H1 (cell line): ENCODE measurements at regions not wholly inside any gene's neighbourhood (a gene's known extent, or its start where the extent isn't known, plus 50 kb on each side); places are given as distances from the start of the nearest gene placed in this dataset.

Source experiments
- CTCF ChIP-seq, 3 experiments: IDR thresholded peaks; 1 replicate in 2 of 3; 2 replicates in 1 of 3; pipeline versions ENCODE4 v1.5.1 to v1.6.1; 2011; ENCODE audit warnings: low read length in 3 of 3, mild to moderate bottlenecking in 3 of 3, inconsistent platforms in 2 of 3, low read depth in 1 of 3, moderate library complexity in 1 of 3; ENCODE audit not compliant: insufficient read depth in 1 of 3; ENCODE audit errors: control extremely low read depth in 1 of 3
- EZH2 ChIP-seq: fragments of 200-600 bp; sonication (generic); IDR thresholded peaks from 2 replicates; pipeline ENCODE4 v1.7.1; 2012; ENCODE audit warnings: low read depth, mild to moderate bottlenecking, moderate library complexity, low read length, inconsistent platforms; ENCODE audit not compliant: severe bottlenecking
- FOSL1 ChIP-seq: IDR thresholded peaks from 2 replicates; pipeline ENCODE4 v1.6.1; 2011; ENCODE audit warnings: mild to moderate bottlenecking, low read depth, low read length, moderate library complexity; ENCODE audit not compliant: insufficient read depth
- RFX5 ChIP-seq: IDR thresholded peaks from 2 replicates; pipeline ENCODE4 v1.6.1; 2011; ENCODE audit warnings: low read depth, low read length, improper control_type of control experiment, borderline replicate concordance
- TBP ChIP-seq: IDR thresholded peaks from 2 replicates; pipeline ENCODE4 v1.6.1; 2011; ENCODE audit warnings: low read depth, low read length, improper control_type of control experiment
- TF ChIP-seq, protein P1 (sequence below): IDR thresholded peaks from 2 replicates; pipeline ENCODE4 v1.6.1; 2012; ENCODE audit warnings: low read length, inconsistent platforms

DNA sequence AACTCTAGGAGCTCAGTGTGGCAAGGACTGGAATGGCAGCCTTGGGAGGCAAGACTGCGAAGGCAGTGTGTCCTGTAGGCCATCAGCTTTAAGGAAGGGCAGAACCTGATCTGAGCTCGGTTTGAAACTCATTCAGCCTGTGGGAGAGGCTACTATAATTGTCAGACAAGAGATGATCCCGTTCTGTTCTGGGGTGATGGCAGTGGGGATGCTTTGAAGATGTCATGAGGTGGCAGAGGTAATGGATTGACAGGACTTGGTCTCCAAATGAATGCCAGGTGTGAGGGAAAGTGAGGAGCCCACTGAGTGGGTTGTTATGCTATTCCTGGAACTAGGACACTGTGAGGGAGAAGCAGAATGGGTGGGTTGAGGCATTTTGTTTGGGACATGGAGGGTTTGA, 144.9 kb downstream of the PJA1 start:
- TF ChIP-seq, protein P1, sequence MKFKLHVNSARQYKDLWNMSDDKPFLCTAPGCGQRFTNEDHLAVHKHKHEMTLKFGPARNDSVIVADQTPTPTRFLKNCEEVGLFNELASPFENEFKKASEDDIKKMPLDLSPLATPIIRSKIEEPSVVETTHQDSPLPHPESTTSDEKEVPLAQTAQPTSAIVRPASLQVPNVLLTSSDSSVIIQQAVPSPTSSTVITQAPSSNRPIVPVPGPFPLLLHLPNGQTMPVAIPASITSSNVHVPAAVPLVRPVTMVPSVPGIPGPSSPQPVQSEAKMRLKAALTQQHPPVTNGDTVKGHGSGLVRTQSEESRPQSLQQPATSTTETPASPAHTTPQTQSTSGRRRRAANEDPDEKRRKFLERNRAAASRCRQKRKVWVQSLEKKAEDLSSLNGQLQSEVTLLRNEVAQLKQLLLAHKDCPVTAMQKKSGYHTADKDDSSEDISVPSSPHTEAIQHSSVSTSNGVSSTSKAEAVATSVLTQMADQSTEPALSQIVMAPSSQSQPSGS: no peak
- TF ChIP-seq EZH2 (no peak), TBP (no peak), CTCF (IDR thresholded peaks at IDR 0.05; ENCODE audit: control extremely low read depth in 1 of 3, insufficient read depth in 1 of 3, low read depth in 1 of 3, low read length in 3 of 3) (no peak), RFX5 (no peak), FOSL1 (no peak)
